Mucosa of gallbladder (tissue), 1 donor: ENCODE measurements at regions not wholly inside any gene's neighbourhood (a gene's known extent, or its start where the extent isn't known, plus 50 kb on each side); places are given as distances from the start of the nearest gene placed in this dataset.

ENCODE experiments used
- DNase-seq: peaks from one replicate; pipeline ENCODE4 v3.0.0-alpha.2; 2020; ENCODE audit warnings: low spot score
- donor health status: DM: no; HTN: no; CAD: no.

GRCh38 chr3:70800951-70801350 is 488.5 kb upstream of the MDFIC2 start:
- DNase-seq = no peak

GRCh38 chr3:70789878-70790277 is 477.4 kb upstream of the MDFIC2 start:
- no peak for DNase-seq

GRCh38 chr3:70780790-70781189 is 468.4 kb upstream of the MDFIC2 start:
- no peak for DNase-seq

GRCh38 chr3:70779296-70779695 is 466.9 kb upstream of the MDFIC2 start:
- DNase-seq = no peak

DNA sequence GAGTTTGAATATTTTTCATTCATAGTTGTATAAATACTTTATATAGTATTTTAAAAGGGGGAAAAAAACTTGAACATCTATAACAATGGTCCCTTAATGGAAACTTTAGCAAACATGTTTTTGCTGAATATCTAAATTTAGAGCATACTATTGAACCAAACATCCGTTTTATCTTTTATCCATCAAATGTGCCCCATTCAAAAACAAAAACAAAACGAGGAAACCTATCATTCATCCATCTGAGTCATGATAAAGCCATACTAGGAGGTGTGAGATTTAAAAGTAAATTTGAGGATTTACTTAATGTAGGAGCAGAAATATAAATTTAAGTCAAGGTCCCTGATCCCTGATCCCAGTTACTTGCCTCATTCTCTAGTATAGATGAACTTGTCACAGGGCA is 463.6 kb upstream of the MDFIC2 start:
- DNase-seq = no peak

DNA sequence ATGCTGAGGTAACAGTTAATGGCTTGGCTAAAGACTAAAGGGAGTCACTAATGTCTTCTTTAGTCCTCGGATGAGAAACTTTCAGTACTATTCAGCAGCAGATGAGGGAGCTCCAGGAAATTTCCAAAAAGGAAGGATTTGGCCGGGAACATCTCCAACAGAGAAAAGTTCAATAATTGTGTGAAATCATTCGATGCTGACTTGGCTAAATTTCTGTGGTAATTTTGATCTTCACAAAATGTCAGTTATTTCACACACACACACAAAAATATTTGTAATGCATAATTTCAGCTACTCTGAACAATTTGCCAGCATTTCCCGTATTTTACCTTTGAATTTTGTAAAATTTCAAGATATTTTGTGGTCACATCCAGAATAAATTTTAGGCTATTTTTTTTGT is 462.8 kb upstream of the MDFIC2 start:
- no peak for DNase-seq

DNA sequence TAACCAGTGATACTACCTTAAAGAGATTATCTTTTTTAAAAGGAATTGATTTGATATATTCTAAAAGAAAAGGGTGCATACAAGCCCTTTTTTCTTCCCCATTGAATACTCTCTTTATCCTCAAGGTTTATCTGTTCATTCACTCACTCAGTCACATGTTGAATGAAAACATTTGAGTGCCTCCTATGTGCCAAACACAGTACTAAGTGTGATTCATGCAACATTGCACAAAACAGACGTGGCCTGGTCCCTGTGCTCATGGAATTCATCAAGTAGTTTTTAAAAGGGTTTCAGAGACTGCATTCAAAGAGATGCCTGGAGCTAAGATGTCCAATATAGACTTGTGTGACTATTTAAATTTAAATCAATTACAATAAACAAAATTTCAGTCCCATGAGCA is 462.2 kb upstream of the MDFIC2 start:
- DNase-seq = no peak

GRCh38 chr3:70771426-70772147 is 459.1 kb upstream of the MDFIC2 start:
- DNase-seq = no peak

GRCh38 chr3:70770650-70771049 is 458.2 kb upstream of the MDFIC2 start:
- DNase-seq = no peak

DNA sequence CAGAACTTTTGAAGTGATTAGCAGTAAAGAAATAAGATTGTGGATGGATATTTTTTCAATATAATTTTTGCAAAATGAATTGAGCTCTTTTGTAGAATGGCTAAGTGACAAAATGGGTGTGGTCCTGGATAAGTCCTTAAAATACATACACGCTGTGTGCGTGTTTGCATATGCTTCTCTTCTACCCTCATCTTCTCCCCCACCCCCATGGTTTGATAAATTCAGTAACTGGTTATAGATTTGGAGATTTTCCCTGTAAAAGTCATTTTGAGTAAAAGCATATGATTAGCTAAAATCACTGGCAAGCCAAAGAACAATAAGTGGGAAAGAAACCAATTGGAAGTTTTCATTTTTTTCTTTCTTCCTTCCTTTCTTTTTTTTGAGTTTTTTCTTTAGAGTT is 453.9 kb upstream of the MDFIC2 start:
- DNase-seq = no peak

DNA sequence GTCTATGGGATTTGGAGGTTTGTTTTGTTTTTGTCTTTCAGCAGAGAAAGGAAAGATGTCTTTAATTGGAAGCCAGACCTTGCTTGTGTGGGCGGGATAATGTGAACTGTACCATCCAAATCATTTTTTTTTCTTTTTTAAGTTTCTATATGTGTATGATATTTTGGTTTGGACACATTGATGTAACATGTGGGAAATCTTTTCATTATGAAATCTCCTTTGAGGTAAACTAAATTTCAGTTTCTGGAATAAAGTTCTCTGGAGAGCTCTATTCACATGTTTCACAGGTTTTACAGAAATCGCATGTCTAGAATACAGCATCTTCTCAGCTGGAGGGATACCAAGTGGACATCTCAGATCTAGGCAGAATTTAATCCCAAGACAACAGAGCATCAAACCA is 451.5 kb upstream of the MDFIC2 start:
- DNase-seq = no peak

DNA sequence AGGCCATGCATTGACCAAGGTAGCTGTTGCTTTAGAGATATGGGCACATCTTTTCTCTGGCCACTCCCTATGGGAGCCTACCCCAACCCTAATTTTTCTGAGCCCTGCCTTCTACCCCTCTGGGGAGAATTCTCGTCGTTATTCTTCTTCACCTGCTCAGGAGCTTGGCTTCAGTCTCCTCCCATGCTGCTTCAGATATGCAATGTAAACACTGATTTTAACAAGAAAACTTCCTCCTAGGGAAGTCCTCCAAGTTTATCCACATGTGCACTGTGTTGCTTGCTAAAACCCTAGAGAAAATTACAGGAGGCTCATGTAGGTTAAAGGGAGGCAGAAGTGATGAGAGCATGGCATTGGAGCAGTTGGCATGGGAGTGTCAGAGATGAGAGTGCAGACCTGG is 445.2 kb upstream of the MDFIC2 start:
- no peak for DNase-seq

- no peak for DNase-seq
Observed at GRCh38 chr3:70755526-70755925, 443.1 kb upstream of the MDFIC2 start.

DNA sequence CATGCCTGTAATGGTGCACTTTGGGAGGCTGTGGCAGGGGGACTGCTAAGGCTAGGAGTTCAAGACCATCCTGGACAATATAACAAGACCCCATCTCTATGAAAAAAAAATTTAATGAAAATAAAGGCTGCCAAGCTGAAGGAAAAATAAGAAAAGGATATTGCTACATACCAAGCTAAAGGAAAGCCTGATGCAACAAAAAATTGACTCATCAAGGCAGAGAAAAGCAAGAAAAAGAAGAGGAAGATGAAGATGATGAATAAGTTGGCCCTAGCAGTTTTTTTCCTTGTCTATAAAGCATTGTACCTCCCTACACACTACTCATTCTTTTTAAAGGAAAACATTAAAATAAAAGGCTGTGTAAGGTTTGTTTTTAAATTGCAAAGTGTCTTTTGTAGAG is 441.9 kb upstream of the MDFIC2 start:
- DNase-seq = no peak

GRCh38 chr3:70753572-70753971 is 441.1 kb upstream of the MDFIC2 start:
- no peak for DNase-seq

- no peak for DNase-seq
Observed at GRCh38 chr3:70752051-70752450, 439.6 kb upstream of the MDFIC2 start.

- no peak for DNase-seq
Observed at GRCh38 chr3:70749122-70749521, 436.7 kb upstream of the MDFIC2 start.

GRCh38 chr3:70748593-70748992 is 436.2 kb upstream of the MDFIC2 start:
- no peak for DNase-seq

GRCh38 chr3:70747847-70748246 is 435.4 kb upstream of the MDFIC2 start:
- DNase-seq = no peak

DNA sequence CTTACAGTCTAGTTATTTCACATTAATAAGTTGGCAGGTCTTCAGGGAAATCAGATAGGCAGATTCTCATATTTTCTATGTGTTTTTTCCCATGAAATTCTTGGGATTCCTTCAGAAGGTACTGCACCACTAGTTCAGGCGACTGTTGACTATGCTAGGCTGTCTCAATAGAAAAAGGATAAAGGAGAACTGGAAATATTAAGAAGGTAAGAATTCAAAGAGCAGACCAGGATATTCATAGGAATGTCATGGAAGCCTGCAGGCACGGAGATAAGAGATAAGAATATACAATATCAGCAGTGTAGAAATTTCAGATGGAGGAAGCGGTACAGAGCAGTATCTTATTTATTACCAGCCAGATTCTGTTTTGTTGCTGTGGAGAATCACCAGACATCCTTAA is 432.1 kb upstream of the MDFIC2 start:
- DNase-seq = no peak

- no peak for DNase-seq
Observed at GRCh38 chr3:70743754-70744153, 431.3 kb upstream of the MDFIC2 start.

- no peak for DNase-seq
Observed at GRCh38 chr3:70742081-70742480, 429.6 kb upstream of the MDFIC2 start.

GRCh38 chr3:70740872-70741271 is 428.4 kb upstream of the MDFIC2 start:
- no peak for DNase-seq

- no peak for DNase-seq
Observed at GRCh38 chr3:70740071-70740470, 427.6 kb upstream of the MDFIC2 start.
